Thoracic aorta (tissue), 2 donors: ENCODE measurements at regions not wholly inside any gene's neighbourhood (a gene's known extent, or its start where the extent isn't known, plus 50 kb on each side); places are given as distances from the start of the nearest gene placed in this dataset.

Experiments used
- ATAC-seq: fragments of 150-250 bp; one replicate; pipeline ENCODE4 v1.8.0; 2017; ENCODE audit warnings: low read depth; ENCODE audit not compliant: insufficient number of reproducible peaks, low FRiP score
- DNase-seq: peaks from one replicate; pipeline ENCODE4 v3.0.0-alpha.2; 2020; ENCODE audit warnings: low spot score
- H3K27ac ChIP-seq, 2 donors: fragments of 200-600 bp; sonication (generic); 1 replicate in 1 of 2; 2 replicates in 1 of 2; pipeline ENCODE4 v1.5.1; 2016; ENCODE audit warnings: mild to moderate bottlenecking in 2 of 2, moderate library complexity in 2 of 2
- H3K27me3 ChIP-seq: fragments of 200-600 bp; sonication (generic); replicated peaks from 2 replicates; pipeline ENCODE4 v1.6.0; 2016; ENCODE audit warnings: mild to moderate bottlenecking; ENCODE audit not compliant: insufficient read depth
- H3K36me3 ChIP-seq: fragments of 200-600 bp; sonication (generic); one replicate; pipeline ENCODE4 v1.5.1; 2016
- H3K4me1 ChIP-seq, 2 donors: fragments of 200-600 bp; sonication (generic); 1 replicate in 1 of 2; 2 replicates in 1 of 2; pipeline versions ENCODE4 v1.5.1 to v1.6.0; 2016; ENCODE audit warnings: low read depth in 2 of 2, mild to moderate bottlenecking in 1 of 2; ENCODE audit not compliant: control insufficient read depth in 1 of 2
- H3K4me3 ChIP-seq: fragments of 200-600 bp; sonication (generic); 2 replicates; pipeline ENCODE4 v1.5.1; 2016; ENCODE audit warnings: mild to moderate bottlenecking
- H3K9me3 ChIP-seq: fragments of 200-600 bp; sonication (generic); 2 replicates; pipeline ENCODE4 v1.5.1; 2016
- TF ChIP-seq, protein P1 (sequence below): fragments of 200-600 bp; sonication (generic); IDR thresholded peaks from one replicate; pipeline ENCODE4 v1.5.1; 2019; ENCODE audit warnings: antibody characterized with exemption

- DNase-seq (no peak), ATAC-seq (no peak)
- H3K4me1 ChIP-seq = no peaks in the 10 kb centered on the region
- H3K27me3 ChIP-seq = no peaks in the 10 kb centered on the region
- no peak overlapping the region for H3K4me3 ChIP-seq
- H3K9me3 ChIP-seq = no peaks in the 10 kb centered on the region
- no peak overlapping the region for H3K27ac ChIP-seq
- TF ChIP-seq, protein P1, sequence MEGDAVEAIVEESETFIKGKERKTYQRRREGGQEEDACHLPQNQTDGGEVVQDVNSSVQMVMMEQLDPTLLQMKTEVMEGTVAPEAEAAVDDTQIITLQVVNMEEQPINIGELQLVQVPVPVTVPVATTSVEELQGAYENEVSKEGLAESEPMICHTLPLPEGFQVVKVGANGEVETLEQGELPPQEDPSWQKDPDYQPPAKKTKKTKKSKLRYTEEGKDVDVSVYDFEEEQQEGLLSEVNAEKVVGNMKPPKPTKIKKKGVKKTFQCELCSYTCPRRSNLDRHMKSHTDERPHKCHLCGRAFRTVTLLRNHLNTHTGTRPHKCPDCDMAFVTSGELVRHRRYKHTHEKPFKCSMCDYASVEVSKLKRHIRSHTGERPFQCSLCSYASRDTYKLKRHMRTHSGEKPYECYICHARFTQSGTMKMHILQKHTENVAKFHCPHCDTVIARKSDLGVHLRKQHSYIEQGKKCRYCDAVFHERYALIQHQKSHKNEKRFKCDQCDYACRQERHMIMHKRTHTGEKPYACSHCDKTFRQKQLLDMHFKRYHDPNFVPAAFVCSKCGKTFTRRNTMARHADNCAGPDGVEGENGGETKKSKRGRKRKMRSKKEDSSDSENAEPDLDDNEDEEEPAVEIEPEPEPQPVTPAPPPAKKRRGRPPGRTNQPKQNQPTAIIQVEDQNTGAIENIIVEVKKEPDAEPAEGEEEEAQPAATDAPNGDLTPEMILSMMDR = no peak
- no peaks in the 10 kb centered on the region for H3K36me3 ChIP-seq
Observed at GRCh38 chr14:100955201-100955600, 51.7 kb upstream of the RTL1 start.

DNA sequence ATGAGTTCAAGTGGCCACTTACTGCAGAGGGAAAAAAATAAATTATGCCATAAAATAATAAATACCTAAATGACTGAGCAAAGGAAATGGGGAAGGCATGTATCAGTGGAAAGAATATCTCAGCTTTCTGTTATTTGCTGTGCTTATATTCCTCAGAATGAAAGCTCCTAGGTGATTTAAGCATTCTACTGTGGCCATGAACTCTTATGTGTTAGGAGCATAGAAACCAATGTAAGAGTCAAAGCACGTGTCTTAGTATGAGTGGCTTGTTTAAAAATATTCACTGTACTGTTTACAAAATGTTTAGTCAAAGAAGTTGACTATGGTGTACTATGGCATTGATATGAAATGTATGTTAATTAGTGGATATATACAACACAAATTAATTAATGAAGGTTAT is 59.0 kb upstream of the RTL1 start:
- no peaks in the 10 kb centered on the region for H3K4me1 ChIP-seq
- no peak overlapping the region for H3K27ac ChIP-seq
- H3K27me3 ChIP-seq = no peaks in the 10 kb centered on the region
- H3K36me3 ChIP-seq = no peaks in the 10 kb centered on the region
- H3K4me3 ChIP-seq = no peak overlapping the region
- no peaks in the 10 kb centered on the region for H3K9me3 ChIP-seq
- no peak for DNase-seq
- ATAC-seq = no peak
- TF ChIP-seq, protein P1 = no peak

DNA sequence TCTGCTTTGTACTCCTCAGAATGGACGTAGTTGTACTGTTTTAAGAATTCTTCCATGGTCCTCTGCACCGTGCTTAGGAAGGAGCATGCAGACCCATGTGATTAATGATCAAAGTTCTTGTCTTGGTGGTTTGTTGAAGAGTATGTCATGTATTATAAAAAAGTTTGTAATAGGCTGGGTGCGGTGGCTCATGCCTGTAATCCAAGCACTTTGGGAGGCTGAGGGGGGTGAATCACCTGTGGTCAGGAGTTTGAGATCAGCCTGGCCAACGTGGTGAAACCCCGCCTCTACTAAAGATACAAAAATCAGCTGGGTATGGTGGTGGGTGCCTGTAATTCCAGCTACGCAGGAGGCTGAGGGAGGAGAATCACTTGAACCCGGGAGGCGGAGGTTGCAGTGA is 61.8 kb upstream of the RTL1 start:
- TF ChIP-seq, protein P1 = no peak
- DNase-seq (no peak), ATAC-seq (no peak)
- no peak overlapping the region for H3K4me3 ChIP-seq
- no peaks in the 10 kb centered on the region for H3K4me1 ChIP-seq
- no peaks in the 10 kb centered on the region for H3K27me3 ChIP-seq
- no peaks in the 10 kb centered on the region for H3K36me3 ChIP-seq
- H3K27ac ChIP-seq = no peak overlapping the region
- no peaks in the 10 kb centered on the region for H3K9me3 ChIP-seq

GRCh38 chr14:100967178-100967577 is 63.7 kb upstream of the RTL1 start:
- Histone ChIP-seq H3K4me1 (no peaks in the 10 kb centered on the region), H3K9me3 (no peaks in the 10 kb centered on the region), H3K4me3 (no peak overlapping the region), H3K36me3 (no peaks in the 10 kb centered on the region), H3K27ac (no peak overlapping the region), H3K27me3 (no peaks in the 10 kb centered on the region)
- TF ChIP-seq, protein P1 = no peak
- ATAC-seq (no peak), DNase-seq (no peak)

GRCh38 chr14:100967930-100968329 is 64.4 kb upstream of the RTL1 start:
- ATAC-seq (no peak), DNase-seq (no peak)
- Histone ChIP-seq H3K27me3 (no peaks in the 10 kb centered on the region), H3K27ac (no peak overlapping the region), H3K4me1 (no peaks in the 10 kb centered on the region), H3K36me3 (no peaks in the 10 kb centered on the region), H3K4me3 (no peak overlapping the region), H3K9me3 (no peaks in the 10 kb centered on the region)
- TF ChIP-seq, protein P1 = no peak
